PC-3 (cell line): ENCODE measurements at regions not wholly inside any gene's neighbourhood (a gene's known extent, or its start where the extent isn't known, plus 50 kb on each side); places are given as distances from the start of the nearest gene placed in this dataset.

Experiments used
- ATAC-seq: fragments of 200-7000 bp; cut with Tn5 transposase; 2 replicates; pipeline ENCODE4 v1.9.1; 2020; ENCODE audit warnings: mild to moderate bottlenecking, moderate library complexity
- BruUV-seq: library from RNA; stranded (reverse); fragments of 400-500 nt; replicated peaks from 2 replicates; lab custom pipeline; 2021; lab: Mats Ljungman, UMichigan
- CTCF ChIA-PET: fragments of 300-600 bp; sonication (Branson Sonifier 250); formaldehyde crosslinking; loops from one replicate; lab custom pipeline; 2022; ENCODE audit warnings: antibody characterized with exemption; lab: Charles Lee
- POLR2A ChIA-PET: fragments of 300-600 bp; sonication (Branson Sonifier 250); formaldehyde crosslinking; loops from one replicate; lab custom pipeline; 2022; ENCODE audit warnings: antibody characterized with exemption; ENCODE audit not compliant: unreplicated experiment; lab: Charles Lee
- DNase-seq: peaks from one replicate; pipeline ENCODE4 v3.0.0-alpha.2; 2015
- H2AFZ ChIP-seq: fragments of 300-600 bp; sonication (generic); 2 replicates; pipeline ENCODE4 v1.6.0; 2016; ENCODE audit warnings: antibody characterized with exemption, low read length
- H3F3A ChIP-seq: fragments of 300-600 bp; sonication (generic); one replicate; pipeline ENCODE4 v1.6.0; 2017; ENCODE audit warnings: antibody characterized with exemption, low read length, control low read depth, mild to moderate bottlenecking; ENCODE audit not compliant: unreplicated experiment
- H3K27ac ChIP-seq: fragments of 300-600 bp; sonication (generic); 2 replicates; pipeline ENCODE4 v1.5.1; 2016; ENCODE audit warnings: mild to moderate bottlenecking, low read length
- H3K27me3 ChIP-seq: fragments of 300-600 bp; sonication (generic); 2 replicates; pipeline ENCODE4 v1.6.1; 2016; ENCODE audit warnings: low read length, mixed read lengths
- H3K36me3 ChIP-seq: fragments of 300-600 bp; sonication (generic); 2 replicates; pipeline ENCODE4 v1.6.1; 2016; ENCODE audit warnings: low read depth, mixed run types, low read length, mixed read lengths
- H3K4me1 ChIP-seq: fragments of 300-600 bp; sonication (generic); 2 replicates; pipeline ENCODE4 v1.5.1; 2016; ENCODE audit warnings: low read length; ENCODE audit not compliant: insufficient read depth
- H3K4me2 ChIP-seq: fragments of 300-600 bp; sonication (generic); 2 replicates; pipeline ENCODE4 v1.6.0; 2016; ENCODE audit warnings: low read length
- H3K4me3 ChIP-seq: fragments of 300-600 bp; sonication (generic); 2 replicates; pipeline ENCODE4 v1.5.1; 2016; ENCODE audit warnings: mild to moderate bottlenecking, low read length, mixed read lengths
- H3K79me2 ChIP-seq: fragments of 300-600 bp; sonication (generic); 2 replicates; pipeline ENCODE4 v1.6.1; 2017; ENCODE audit warnings: low read length, mixed read lengths
- H3K9ac ChIP-seq: fragments of 300-600 bp; sonication (generic); 2 replicates; pipeline ENCODE4 v1.6.0; 2016; ENCODE audit warnings: mild to moderate bottlenecking, low read length
- H3K9me2 ChIP-seq: fragments of 300-600 bp; sonication (generic); replicated peaks from 2 replicates; pipeline ENCODE4 v1.6.1; 2016; ENCODE audit warnings: mixed run types, low read length, mixed read lengths
- H3K9me3 ChIP-seq: fragments of 300-600 bp; sonication (generic); 2 replicates; pipeline ENCODE4 v1.6.1; 2016; ENCODE audit warnings: low read length, mixed read lengths
- H4K20me1 ChIP-seq: fragments of 300-600 bp; sonication (generic); 2 replicates; pipeline ENCODE4 v1.6.1; 2016; ENCODE audit warnings: low read length, mixed read lengths
- CTCF ChIP-seq: fragments of 300-600 bp; sonication (generic); conservative IDR thresholded peaks from 2 replicates; pipeline ENCODE4 v1.5.1; 2017; ENCODE audit warnings: antibody characterized with exemption, low read depth, mild to moderate bottlenecking, low read length
- EZH2 ChIP-seq: fragments of 300-600 bp; sonication (generic); IDR thresholded peaks from one replicate; pipeline ENCODE4 v1.6.1; 2017; ENCODE audit warnings: antibody characterized with exemption, mild to moderate bottlenecking, low read length; ENCODE audit not compliant: unreplicated experiment
- EZH2phosphoT487 ChIP-seq: fragments of 300-600 bp; sonication (generic); IDR thresholded peaks from 2 replicates; pipeline ENCODE4 v1.6.1; 2018; ENCODE audit warnings: mild to moderate bottlenecking, antibody characterized with exemption, low read length, borderline replicate concordance
- intact Hi-C: fragments of 100-400 bp; cut with micrococcal nuclease; formaldehyde crosslinking; loops from 2 replicates; pipeline ENCODE4 v1.9.0; 2023

- Histone ChIP-seq H3K9me2 (no peaks in the 10 kb centered on the region), H3K27ac (no peak overlapping the region), H3K4me2 (no peak overlapping the region), H3K9ac (no peak overlapping the region), H4K20me1 (no peaks in the 10 kb centered on the region), H3K4me3 (no peak overlapping the region), H3K36me3 (no peaks in the 10 kb centered on the region; the same call in 1 of the 2 replicates), H3F3A (no peaks in the 10 kb centered on the region), H3K27me3 (no peaks in the 10 kb centered on the region), H2AFZ (no peak overlapping the region), H3K9me3 (no peaks in the 10 kb centered on the region), H3K4me1 (peaks cover 13% of the 10 kb centered on the region; the same call in 1 of the 2 replicates), H3K79me2 (no peaks in the 10 kb centered on the region)
- DNase-seq, result no peak
- CTCF ChIA-PET, result interaction anchor here (1.1 kb wide), 1 partner anchor 91 kb away, joined by 6 read pairs; no protein-coding TSS in a partner anchor
- intact Hi-C loops, result loop anchor here (2.0 to 10.0 kb wide), 4 partner anchors 92 to 1215 kb away; no protein-coding TSS in a partner anchor
- POLR2A ChIA-PET, result no interaction called here
- BruUV-seq, result no TSS peak
- TF ChIP-seq EZH2phosphoT487, result no peak
- no peak for TF ChIP-seq EZH2
- ATAC-seq, result no peak
Measured at GRCh38 chr11:23112390-23112789, 252.1 kb upstream of the CCDC179 start.

GRCh38 chr11:23112987-23113886 is 253.0 kb upstream of the CCDC179 start:
- H3F3A ChIP-seq, result no peaks in the 10 kb centered on the region
- H4K20me1 ChIP-seq, result no peaks in the 10 kb centered on the region
- ChIA-PET CTCF (interaction anchor here (0.6 to 1.3 kb wide), 8 partner anchors 92 to 945 kb away, joined by 3 to 6 read pairs (median 4); no protein-coding TSS in a partner anchor), POLR2A (no interaction called here)
- no peaks in the 10 kb centered on the region for H3K9me3 ChIP-seq
- H3K79me2 ChIP-seq, result no peaks in the 10 kb centered on the region
- peak; percentile 89 for ATAC-seq
- TF ChIP-seq CTCF (peak; percentile 77), EZH2phosphoT487 (no peak)
- intact Hi-C loops, result loop anchor here (1.0 to 10.0 kb wide), 7 partner anchors 92 to 1214 kb away; no protein-coding TSS in a partner anchor
- no TSS peak for BruUV-seq
- no peaks in the 10 kb centered on the region for H3K27me3 ChIP-seq
- H3K4me3 ChIP-seq, result peak overlapping the region; percentile 51; the same call in 1 of the 2 replicates
- peaks cover 13% of the 10 kb centered on the region; the same call in 1 of the 2 replicates for H3K4me1 ChIP-seq
- peak overlapping the region; percentile 67; the same call in 1 of the 2 replicates for H2AFZ ChIP-seq
- peak overlapping the region; percentile 34 for H3K27ac ChIP-seq
- H3K4me2 ChIP-seq, result peak overlapping the region; percentile 81
- 0 out of 2 replicates have a peak overlapping the region, but pooled peaks have one; percentile 31 for H3K9ac ChIP-seq
- H3K9me2 ChIP-seq, result no peaks in the 10 kb centered on the region
- H3K36me3 ChIP-seq, result no peaks in the 10 kb centered on the region; the same call in 1 of the 2 replicates
- peak; percentile 85 for DNase-seq

GRCh38 chr11:23113887-23114216 is 253.6 kb upstream of the CCDC179 start:
- ChIA-PET POLR2A (no interaction called here), CTCF (interaction anchor here (0.6 to 1.3 kb wide), 6 partner anchors 205 to 944 kb away, joined by 3 to 4 read pairs (median 3); no protein-coding TSS in a partner anchor)
- Histone ChIP-seq H3K9me2 (no peaks in the 10 kb centered on the region), H3K79me2 (no peaks in the 10 kb centered on the region), H4K20me1 (no peaks in the 10 kb centered on the region), H2AFZ (no peak overlapping the region), H3K4me2 (no peak overlapping the region), H3K9me3 (no peaks in the 10 kb centered on the region), H3F3A (no peaks in the 10 kb centered on the region), H3K4me1 (peaks cover 13% of the 10 kb centered on the region; the same call in 1 of the 2 replicates), H3K27ac (no peak overlapping the region), H3K36me3 (no peaks in the 10 kb centered on the region; the same call in 1 of the 2 replicates), H3K4me3 (no peak overlapping the region), H3K27me3 (no peaks in the 10 kb centered on the region), H3K9ac (no peak overlapping the region)
- TF ChIP-seq EZH2 (no peak), CTCF (no peak), EZH2phosphoT487 (no peak)
- intact Hi-C loops, result loop anchor here (1.0 to 10.0 kb wide), 7 partner anchors 93 to 1213 kb away; no protein-coding TSS in a partner anchor
- no TSS peak for BruUV-seq
- DNase-seq (no peak), ATAC-seq (no peak)
